ENCODE measurements at regions not wholly inside any gene's neighbourhood (a gene's known extent, or its start where the extent isn't known, plus 50 kb on each side); places are given as distances from the start of the nearest gene placed in this dataset.

DNA sequence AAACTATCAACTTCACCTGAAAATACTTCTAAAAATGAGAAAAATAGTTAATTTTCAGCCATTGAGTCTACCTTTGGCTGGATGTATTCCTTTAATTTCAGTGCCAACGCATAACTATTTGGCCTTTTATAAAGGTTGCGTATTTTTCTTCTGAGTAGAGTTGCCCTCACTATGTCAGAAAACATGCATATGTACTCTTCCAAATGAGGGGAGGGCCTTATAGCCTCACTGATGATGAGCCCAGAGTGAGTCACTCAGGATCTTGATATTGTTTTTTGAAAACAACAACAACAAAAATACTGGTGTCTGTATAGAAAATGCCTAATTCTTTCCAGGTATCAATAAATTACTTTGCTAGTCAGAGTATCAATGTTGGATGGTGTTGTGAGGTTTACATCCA, 349.3 kb downstream of the FBXO8 start:
- TF ChIP-seq, protein P1, sequence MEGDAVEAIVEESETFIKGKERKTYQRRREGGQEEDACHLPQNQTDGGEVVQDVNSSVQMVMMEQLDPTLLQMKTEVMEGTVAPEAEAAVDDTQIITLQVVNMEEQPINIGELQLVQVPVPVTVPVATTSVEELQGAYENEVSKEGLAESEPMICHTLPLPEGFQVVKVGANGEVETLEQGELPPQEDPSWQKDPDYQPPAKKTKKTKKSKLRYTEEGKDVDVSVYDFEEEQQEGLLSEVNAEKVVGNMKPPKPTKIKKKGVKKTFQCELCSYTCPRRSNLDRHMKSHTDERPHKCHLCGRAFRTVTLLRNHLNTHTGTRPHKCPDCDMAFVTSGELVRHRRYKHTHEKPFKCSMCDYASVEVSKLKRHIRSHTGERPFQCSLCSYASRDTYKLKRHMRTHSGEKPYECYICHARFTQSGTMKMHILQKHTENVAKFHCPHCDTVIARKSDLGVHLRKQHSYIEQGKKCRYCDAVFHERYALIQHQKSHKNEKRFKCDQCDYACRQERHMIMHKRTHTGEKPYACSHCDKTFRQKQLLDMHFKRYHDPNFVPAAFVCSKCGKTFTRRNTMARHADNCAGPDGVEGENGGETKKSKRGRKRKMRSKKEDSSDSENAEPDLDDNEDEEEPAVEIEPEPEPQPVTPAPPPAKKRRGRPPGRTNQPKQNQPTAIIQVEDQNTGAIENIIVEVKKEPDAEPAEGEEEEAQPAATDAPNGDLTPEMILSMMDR (IDR thresholded peaks at IDR 0.05; ENCODE audit: extremely low read depth, low read depth, low read length), result no peak
- no peak for DNase-seq (ENCODE audit: insufficient read length, low spot score, missing footprints)
- no peaks in the 10 kb centered on the region for H3K4me1 ChIP-seq (ENCODE audit: insufficient read depth, low read length)

GRCh38 chr4:173932701-173933100, 350.8 kb downstream of the FBXO8 start:
- Histone ChIP-seq H3K4me1 (ENCODE audit: insufficient read depth, low read length) (no peaks in the 10 kb centered on the region), H3K36me3 (ENCODE audit: insufficient read depth, low read length) (no peaks in the 10 kb centered on the region), H3K4me3 (ENCODE audit: insufficient read depth, low read length) (no peak overlapping the region), H3K27me3 (ENCODE audit: insufficient read depth, low read length) (no peaks in the 10 kb centered on the region), H3K27ac (ENCODE audit: low read depth, low read length) (no peak overlapping the region), H3K79me2 (ENCODE audit: insufficient read depth, low read length) (no peaks in the 10 kb centered on the region), H4K20me1 (ENCODE audit: insufficient read depth, low read length) (no peaks in the 10 kb centered on the region), H3K9me3 (ENCODE audit: low read depth, low read length) (no peaks in the 10 kb centered on the region), H2AFZ (ENCODE audit: low read length) (no peak overlapping the region), H3K4me2 (ENCODE audit: insufficient read depth, low read length) (no peak overlapping the region)
- TF ChIP-seq, protein P1 (IDR thresholded peaks at IDR 0.05; ENCODE audit: extremely low read depth, low read depth, low read length), result no peak
- no peak for DNase-seq (ENCODE audit: insufficient read length, low spot score, missing footprints)

More for the DNA sequence above, 349.3 kb downstream of the FBXO8 start:
- no peak overlapping the region for H3K4me2 ChIP-seq (ENCODE audit: insufficient read depth, low read length)
- no peaks in the 10 kb centered on the region for H3K36me3 ChIP-seq (ENCODE audit: insufficient read depth, low read length)
- H3K9me3 ChIP-seq (ENCODE audit: low read depth, low read length), result no peaks in the 10 kb centered on the region
- H4K20me1 ChIP-seq (ENCODE audit: insufficient read depth, low read length), result no peaks in the 10 kb centered on the region
- no peak overlapping the region for H2AFZ ChIP-seq (ENCODE audit: low read length)
- no peak overlapping the region for H3K4me3 ChIP-seq (ENCODE audit: insufficient read depth, low read length)
- H3K27ac ChIP-seq (ENCODE audit: low read depth, low read length), result no peak overlapping the region
- H3K27me3 ChIP-seq (ENCODE audit: insufficient read depth, low read length), result no peaks in the 10 kb centered on the region
- no peaks in the 10 kb centered on the region for H3K79me2 ChIP-seq (ENCODE audit: insufficient read depth, low read length)

- H3K4me2 ChIP-seq (ENCODE audit: insufficient read depth, low read length), result no peak overlapping the region
- no peak overlapping the region for H2AFZ ChIP-seq (ENCODE audit: low read length)
- no peaks in the 10 kb centered on the region for H3K4me1 ChIP-seq (ENCODE audit: insufficient read depth, low read length)
- H3K27me3 ChIP-seq (ENCODE audit: insufficient read depth, low read length), result no peaks in the 10 kb centered on the region
- H4K20me1 ChIP-seq (ENCODE audit: insufficient read depth, low read length), result no peaks in the 10 kb centered on the region
- H3K27ac ChIP-seq (ENCODE audit: low read depth, low read length), result no peak overlapping the region
- H3K9me3 ChIP-seq (ENCODE audit: low read depth, low read length), result no peaks in the 10 kb centered on the region
- DNase-seq (ENCODE audit: insufficient read length, low spot score, missing footprints), result no peak
- H3K79me2 ChIP-seq (ENCODE audit: insufficient read depth, low read length), result no peaks in the 10 kb centered on the region
- no peak overlapping the region for H3K4me3 ChIP-seq (ENCODE audit: insufficient read depth, low read length)
- TF ChIP-seq, protein P1 (IDR thresholded peaks at IDR 0.05; ENCODE audit: extremely low read depth, low read depth, low read length), result no peak
- no peaks in the 10 kb centered on the region for H3K36me3 ChIP-seq (ENCODE audit: insufficient read depth, low read length)
These were observed 353.0 kb downstream of the FBXO8 start for GRCh38 chr4:173930329-173930967.

GRCh38 chr4:173929921-173930320, 353.5 kb downstream of the FBXO8 start:
- Histone ChIP-seq H2AFZ (ENCODE audit: low read length) (no peak overlapping the region), H3K4me1 (ENCODE audit: insufficient read depth, low read length) (no peaks in the 10 kb centered on the region), H4K20me1 (ENCODE audit: insufficient read depth, low read length) (no peaks in the 10 kb centered on the region), H3K36me3 (ENCODE audit: insufficient read depth, low read length) (no peaks in the 10 kb centered on the region), H3K79me2 (ENCODE audit: insufficient read depth, low read length) (no peaks in the 10 kb centered on the region), H3K9me3 (ENCODE audit: low read depth, low read length) (no peaks in the 10 kb centered on the region), H3K4me2 (ENCODE audit: insufficient read depth, low read length) (no peak overlapping the region), H3K4me3 (ENCODE audit: insufficient read depth, low read length) (no peak overlapping the region), H3K27me3 (ENCODE audit: insufficient read depth, low read length) (no peaks in the 10 kb centered on the region), H3K27ac (ENCODE audit: low read depth, low read length) (no peak overlapping the region)
- DNase-seq (ENCODE audit: insufficient read length, low spot score, missing footprints), result no peak
- TF ChIP-seq, protein P1 (IDR thresholded peaks at IDR 0.05; ENCODE audit: extremely low read depth, low read depth, low read length), result no peak
